ENCODE measurements at regions not wholly inside any gene's neighbourhood (a gene's known extent, or its start where the extent isn't known, plus 50 kb on each side); places are given as distances from the start of the nearest gene placed in this dataset.

- TF ChIP-seq EZH2 (IDR thresholded peaks at IDR 0.05; ENCODE audit: low read length, missing control alignments) (no peak), CTCF (conservative IDR thresholded peaks at IDR 0.05 in 1 of 2, IDR thresholded peaks at IDR 0.05 in 1 of 2; ENCODE audit: low read depth in 1 of 2, low read length in 2 of 2) (no peak)
These were observed 243.5 kb downstream of the ANAPC1 start for GRCh38 chr2:111640480-111640879.
